ENCODE measurements at regions not wholly inside any gene's neighbourhood (a gene's known extent, or its start where the extent isn't known, plus 50 kb on each side); places are given as distances from the start of the nearest gene placed in this dataset.

- no peak for DNase-seq
Measured at GRCh38 chr10:28812384-28813372, 135.4 kb downstream of the BAMBI start.

- DNase-seq = no peak
Measured at GRCh38 chr10:28815681-28816080, 138.4 kb downstream of the BAMBI start.

- no peak for DNase-seq
Measured at GRCh38 chr10:28822719-28823464, 145.6 kb downstream of the BAMBI start.

- no peak for DNase-seq
Measured at GRCh38 chr10:28823501-28824075, 146.3 kb downstream of the BAMBI start.

GRCh38 chr10:28833313-28833712 lies 156.0 kb downstream of the BAMBI start:
- DNase-seq = no peak

GRCh38 chr10:28836435-28836743 lies 159.1 kb downstream of the BAMBI start:
- no peak for DNase-seq

GRCh38 chr10:28837613-28838390 lies 160.5 kb downstream of the BAMBI start:
- no peak for DNase-seq

- no peak for DNase-seq
Measured at GRCh38 chr10:28838908-28839307, 161.6 kb downstream of the BAMBI start.

GRCh38 chr10:28839600-28840007 lies 162.3 kb downstream of the BAMBI start:
- DNase-seq = no peak

GRCh38 chr10:28840202-28840601 lies 162.9 kb downstream of the BAMBI start:
- DNase-seq = no peak

GRCh38 chr10:28840971-28841370 lies 163.7 kb downstream of the BAMBI start:
- no peak for DNase-seq

GRCh38 chr10:28841625-28842024 lies 164.3 kb downstream of the BAMBI start:
- no peak for DNase-seq

- DNase-seq = no peak
Measured at GRCh38 chr10:28842321-28842720, 165.0 kb downstream of the BAMBI start.

GRCh38 chr10:28845009-28845682 lies 167.8 kb downstream of the BAMBI start:
- DNase-seq = no peak

GRCh38 chr10:28849309-28849708 lies 172.0 kb downstream of the BAMBI start:
- no peak for DNase-seq

GRCh38 chr10:28849821-28850220 lies 172.5 kb downstream of the BAMBI start:
- DNase-seq = no peak

- no peak for DNase-seq
Measured at GRCh38 chr10:28850784-28851183, 173.5 kb downstream of the BAMBI start.

- DNase-seq = no peak
Measured at GRCh38 chr10:28853195-28853594, 175.9 kb downstream of the BAMBI start.

GRCh38 chr10:28857164-28857563 lies 179.8 kb downstream of the BAMBI start:
- DNase-seq = no peak

GRCh38 chr10:28858646-28859045 lies 181.3 kb downstream of the BAMBI start:
- no peak for DNase-seq

- DNase-seq = no peak
Measured at GRCh38 chr10:28859791-28860190, 182.5 kb downstream of the BAMBI start.

- no peak for DNase-seq
Measured at GRCh38 chr10:28862219-28862618, 184.9 kb downstream of the BAMBI start.

All from stimulated activated naive CD4-positive, alpha-beta T cell treated with Interleukin-2 at 50 U/mL for 16 hours (primary cell).